Activated CD4-positive, alpha-beta T cell treated with anti-CD3 and anti-CD28 coated beads, Interleukin-2, amount 50 U/mL, for 24 hours (primary cell): ENCODE measurements at regions not wholly inside any gene's neighbourhood (a gene's known extent, or its start where the extent isn't known, plus 50 kb on each side); places are given as distances from the start of the nearest gene placed in this dataset.
A peak's percentile ranks its signal among the peaks of the same experiment; 100 is the strongest.
"Not testable (repeated sequence)": the region's sequence is repeated elsewhere in the genome, so short reads cannot be mapped to it uniquely, and the experiment has no call there.

Experiments
- DNase-seq, 2 donors: peaks; one replicate each; pipeline ENCODE4 v3.0.0-alpha.2; 2020; ENCODE audit warnings: low read depth in 1 of 2, low spot score in 1 of 2

DNA sequence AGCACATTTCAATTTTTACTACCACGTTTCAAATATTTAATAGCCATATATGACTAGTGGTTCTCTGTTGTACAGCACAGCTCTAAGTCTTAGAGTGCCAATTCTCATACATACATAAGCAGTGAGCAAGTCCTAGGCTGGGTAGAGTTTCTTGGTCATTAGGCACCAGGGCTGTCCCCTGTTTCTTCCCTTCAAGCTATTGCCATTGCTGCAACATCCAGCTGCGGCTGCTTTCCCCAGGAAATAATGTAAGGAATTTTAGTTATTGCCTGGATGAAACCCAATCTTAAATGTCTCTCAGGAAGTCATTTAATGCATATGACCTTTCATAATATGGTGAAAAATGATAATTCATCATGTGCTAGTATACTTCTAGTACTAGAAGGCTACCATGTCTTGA is 74.1 kb upstream of the PPP3CA start:
- no peak for DNase-seq

DNA sequence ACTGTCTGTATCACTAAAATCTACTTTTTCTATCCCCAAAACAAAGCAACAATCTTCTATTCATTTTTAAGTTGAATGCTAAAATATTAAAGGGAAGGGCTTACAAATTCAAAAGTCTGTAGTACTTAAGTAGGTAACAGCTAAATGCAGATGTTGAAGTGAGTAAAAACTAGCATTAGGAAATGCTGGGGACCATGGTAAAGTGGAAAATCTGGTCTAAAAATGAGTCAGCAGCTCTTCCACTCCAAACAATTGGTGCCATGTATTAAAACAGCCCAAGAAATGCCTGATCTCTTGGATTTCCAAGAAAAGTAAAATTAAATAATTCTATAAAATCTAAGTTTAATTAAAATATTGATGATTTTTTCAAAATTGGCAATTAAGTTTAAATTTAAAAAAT is 73.3 kb upstream of the PPP3CA start:
- DNase-seq: no peak

DNA sequence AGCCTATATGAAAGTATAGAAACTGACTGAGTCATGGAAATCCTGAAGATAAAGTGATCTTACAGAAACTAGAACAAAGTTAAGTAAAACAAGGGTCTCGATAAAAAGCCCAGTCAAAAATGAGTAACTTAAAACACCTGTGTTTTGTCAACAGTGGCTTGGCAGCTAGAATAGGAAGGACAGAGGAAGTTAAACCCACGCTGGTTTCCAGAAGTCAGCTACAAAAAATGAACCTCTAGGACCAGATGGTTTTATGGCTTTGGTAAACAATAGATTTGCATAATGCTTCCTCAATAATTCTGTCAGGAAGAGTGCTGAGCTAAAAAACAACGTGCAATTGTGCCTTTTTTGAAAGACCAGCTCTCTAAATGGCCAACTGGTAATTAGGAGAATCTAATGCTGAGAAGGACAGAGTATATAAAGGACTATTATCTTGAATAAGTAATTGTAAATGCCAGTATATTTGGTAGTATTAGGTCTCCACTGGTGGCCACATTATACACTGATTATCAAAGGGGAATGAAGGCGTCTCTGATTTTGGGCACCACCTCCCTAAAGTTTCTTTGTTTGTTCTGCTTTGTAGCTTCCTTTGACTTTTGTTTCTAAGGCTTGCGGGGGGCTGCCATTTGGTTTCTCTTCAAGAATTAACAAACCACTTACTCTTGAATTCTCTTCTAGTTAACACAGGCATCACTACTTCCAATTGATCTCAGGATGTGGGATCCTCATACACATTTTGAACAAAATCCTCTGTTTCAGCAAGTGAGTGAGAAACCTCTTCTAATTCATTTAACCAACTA is 72.2 kb upstream of the PPP3CA start:
- DNase-seq: no peak

DNA sequence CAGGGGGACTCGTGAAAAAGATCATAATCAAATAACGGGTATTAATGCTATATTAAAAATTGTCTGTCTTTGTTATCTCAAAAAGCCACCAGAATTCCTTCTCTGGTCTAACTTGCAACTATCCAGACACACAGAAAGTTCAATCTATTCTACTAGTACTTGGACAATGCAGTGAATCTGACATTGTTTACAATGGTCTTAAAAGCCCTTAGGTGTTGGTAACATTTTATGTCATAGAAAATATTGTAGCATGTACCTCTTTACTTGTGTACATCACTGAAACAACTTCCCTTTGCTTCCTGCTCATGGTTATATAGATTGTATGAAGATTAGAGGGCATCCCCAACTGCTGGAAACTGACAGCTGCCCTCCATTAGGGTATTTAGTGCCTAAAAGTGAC is 71.1 kb upstream of the PPP3CA start:
- DNase-seq: no peak

DNA sequence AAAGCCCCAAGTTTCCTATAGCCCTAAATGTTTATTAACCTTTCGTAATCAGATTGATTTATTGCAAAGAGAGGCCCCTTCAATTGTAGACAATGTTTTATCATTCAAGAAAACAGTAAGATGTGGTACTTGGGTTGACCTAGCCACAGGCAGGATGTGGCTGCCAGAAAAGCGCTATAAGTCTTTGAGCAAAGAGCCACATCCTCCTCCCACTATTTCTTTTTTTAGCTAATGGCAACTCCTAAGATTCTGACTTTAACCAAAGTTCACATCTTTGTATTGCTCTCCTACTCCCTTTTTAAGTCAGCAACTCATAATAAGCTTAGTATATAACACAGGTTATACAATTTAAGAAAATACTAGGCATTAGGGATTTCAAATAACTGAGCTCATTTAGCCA is 70.7 kb upstream of the PPP3CA start:
- peak in 1 of 2 donors; percentile 43 for DNase-seq

DNA sequence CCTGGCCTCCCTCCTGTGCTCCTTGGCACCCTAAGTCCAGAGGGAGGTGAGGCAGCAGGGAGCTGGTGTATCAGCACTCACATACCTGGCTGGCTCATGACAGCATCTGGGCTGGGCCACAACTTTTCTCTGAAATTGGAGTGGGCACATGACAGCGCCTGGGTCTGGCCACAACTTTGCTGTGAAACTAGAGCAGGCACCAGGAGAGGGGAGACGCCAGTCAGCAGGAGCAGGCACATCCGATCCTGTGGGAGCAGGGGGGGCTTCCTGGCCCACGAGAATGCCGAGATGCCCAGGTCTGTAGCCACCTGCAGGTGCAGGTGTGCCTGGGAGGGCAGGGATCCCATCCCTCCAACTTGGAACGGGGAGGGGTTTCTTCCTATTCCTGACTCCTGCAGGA is 69.7 kb upstream of the PPP3CA start:
- no peak for DNase-seq

DNA sequence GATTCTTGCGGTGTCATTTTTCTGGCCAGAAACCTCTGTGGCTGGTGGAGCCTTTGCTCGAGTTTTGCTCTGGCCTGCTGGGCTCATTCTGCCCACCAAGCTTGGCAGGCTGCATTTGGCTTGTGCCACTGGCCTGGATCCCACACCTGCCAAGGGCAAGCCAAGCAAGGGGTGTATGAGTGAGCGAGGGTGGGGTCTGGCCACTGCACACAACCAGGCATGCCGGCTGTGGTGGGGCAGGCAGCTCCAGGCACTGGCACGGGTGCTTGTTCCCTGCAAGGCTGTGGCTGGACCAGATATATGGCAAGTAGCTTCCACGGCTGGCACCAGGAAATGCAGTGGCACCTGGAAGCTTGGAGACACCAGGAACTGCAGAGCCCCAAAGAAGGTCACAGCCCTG is 68.6 kb upstream of the PPP3CA start:
- no peak for DNase-seq

DNA sequence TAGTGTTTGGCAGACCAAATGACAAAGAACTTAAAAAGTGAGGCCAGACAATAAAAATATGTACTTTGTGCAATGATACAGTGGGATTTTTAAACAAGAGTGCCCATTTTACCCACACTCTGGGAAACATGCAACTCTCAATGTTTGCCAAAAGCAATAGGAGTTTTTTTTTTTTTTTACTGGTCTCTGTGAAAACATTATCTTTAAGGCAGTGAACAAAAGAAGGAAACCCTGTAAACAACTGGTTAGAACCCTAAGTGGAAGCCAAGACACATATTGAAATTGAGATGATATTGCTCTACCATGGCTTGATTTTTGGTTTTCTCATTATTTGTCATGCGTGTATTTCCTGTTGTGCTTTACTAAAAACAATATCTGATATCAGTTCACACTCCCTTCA is 67.2 kb upstream of the PPP3CA start:
- DNase-seq: no peak

DNA sequence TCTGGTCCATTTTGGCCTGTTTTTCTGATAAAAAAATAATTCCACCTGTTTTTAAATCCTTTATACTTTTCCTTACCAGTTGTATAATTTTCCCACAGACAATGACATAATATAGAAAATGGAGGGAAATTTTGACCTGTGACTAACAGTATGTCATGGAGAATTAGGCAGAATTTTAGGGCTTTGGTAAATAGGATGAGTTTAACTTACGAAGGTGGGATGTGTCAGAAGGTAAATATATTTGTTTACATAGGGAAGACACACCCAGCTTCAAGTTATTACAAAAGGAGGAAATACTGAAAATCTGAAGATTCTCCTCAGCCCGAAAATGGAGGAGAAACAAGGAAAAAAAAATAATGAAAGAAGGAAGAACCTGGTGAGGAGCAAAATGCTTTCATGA is 64.6 kb upstream of the PPP3CA start:
- no peak for DNase-seq

DNA sequence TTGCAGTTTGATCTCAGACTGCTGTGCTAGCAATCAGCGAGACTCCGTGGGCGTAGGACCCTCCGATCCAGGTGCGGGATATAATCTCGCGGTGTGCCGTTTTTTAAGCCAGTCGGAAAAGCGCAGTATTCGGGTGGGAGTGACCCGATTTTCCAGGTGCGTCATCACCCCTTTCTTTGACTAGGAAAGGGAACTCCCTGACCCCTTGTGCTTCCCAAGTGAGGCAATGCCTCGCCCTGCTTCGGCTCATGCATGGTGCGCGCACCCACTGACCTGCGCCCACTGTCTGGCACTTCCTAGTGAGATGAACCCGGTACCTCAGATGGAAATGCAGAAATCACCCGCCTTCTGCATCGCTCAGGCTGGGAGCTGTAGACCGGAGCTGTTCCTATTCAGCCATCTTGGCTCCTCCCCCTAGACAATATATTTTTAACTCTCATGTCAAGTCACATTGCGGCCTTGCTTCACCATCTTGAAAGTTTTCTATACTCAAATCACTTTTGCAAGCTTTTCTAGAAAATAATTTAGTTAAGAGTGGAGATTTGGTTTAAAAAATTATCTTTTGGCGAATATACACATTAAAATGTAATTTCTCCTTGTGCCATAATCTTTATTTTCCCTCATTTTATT is 64.1 kb upstream of the PPP3CA start:
- not testable (repeated sequence) for DNase-seq

DNA sequence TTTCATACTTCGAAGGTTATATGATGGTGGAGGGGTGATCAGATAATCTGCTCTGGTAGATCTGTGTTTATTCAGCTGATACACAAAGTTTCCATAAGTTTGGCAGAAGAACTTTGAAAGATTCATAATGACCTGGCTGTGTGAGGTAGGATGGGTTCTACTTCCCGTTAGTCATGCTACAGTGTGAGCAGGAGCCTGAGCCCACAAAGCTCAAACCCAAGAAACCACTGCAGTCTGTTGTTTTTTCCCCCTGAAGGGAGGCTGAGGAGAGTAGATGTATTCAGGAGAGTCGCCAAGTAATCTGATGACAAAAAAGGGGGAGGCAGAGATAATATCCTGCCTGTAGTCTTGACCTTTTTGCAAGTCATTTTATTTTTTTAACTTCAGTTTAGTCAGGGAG is 52.8 kb upstream of the PPP3CA start:
- no peak for DNase-seq

DNA sequence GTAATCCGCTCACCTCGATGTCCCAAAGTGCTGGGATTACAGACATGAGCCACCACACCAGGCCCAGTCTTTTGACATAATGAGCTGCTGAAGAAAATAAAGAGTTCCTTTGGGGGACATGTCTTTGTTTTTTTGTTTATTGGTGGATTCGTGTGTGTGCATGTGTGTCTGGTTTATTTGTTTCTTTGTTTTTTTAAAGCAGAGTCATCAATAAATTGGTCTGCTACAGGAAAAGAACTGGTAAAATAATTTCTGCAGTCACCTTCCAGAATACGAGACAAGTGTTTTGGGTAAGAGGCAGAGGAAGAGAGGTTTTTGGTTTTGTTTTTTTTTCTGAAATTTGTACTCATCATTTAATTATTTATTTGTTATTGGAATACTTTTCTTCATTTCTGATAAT is 51.5 kb upstream of the PPP3CA start:
- no peak for DNase-seq
